Prostate gland (tissue), 2 donors: ENCODE measurements at regions not wholly inside any gene's neighbourhood (a gene's known extent, or its start where the extent isn't known, plus 50 kb on each side); places are given as distances from the start of the nearest gene placed in this dataset.

Experiments
- DNase-seq: peaks from one replicate; pipeline ENCODE4 v3.0.0-alpha.2; 2019; ENCODE audit warnings: low spot score
- H3K27ac ChIP-seq, 2 donors: fragments of 200-600 bp; sonication (generic); 2 replicates each; pipeline ENCODE4 v1.5.1; 2017 to 2019
- H3K27me3 ChIP-seq: fragments of 200-600 bp; sonication (generic); replicated peaks from 2 replicates; pipeline ENCODE4 v1.5.1; 2019; ENCODE audit not compliant: insufficient read depth
- H3K36me3 ChIP-seq, 2 donors: fragments of 200-600 bp; sonication (generic); 1 replicate in 1 of 2; 2 replicates in 1 of 2; pipeline versions ENCODE4 v1.5.1 to v1.8.1; 2017 to 2019
- H3K4me1 ChIP-seq: fragments of 200-600 bp; sonication (generic); replicated peaks from 2 replicates; pipeline ENCODE4 v1.5.1; 2019
- H3K4me3 ChIP-seq, 2 donors: fragments of 200-600 bp; sonication (generic); 2 replicates each; pipeline ENCODE4 v1.5.1; 2017 to 2019
- H3K9me3 ChIP-seq: fragments of 200-600 bp; sonication (generic); 2 replicates; pipeline ENCODE4 v1.5.1; 2017
- POLR2A ChIP-seq: fragments of 450-650 bp; IDR thresholded peaks from one replicate; pipeline ENCODE4 v1.6.1; 2016; ENCODE audit warnings: antibody characterized with exemption, mild to moderate bottlenecking
- POLR2AphosphoS5 ChIP-seq: sonication (generic); formaldehyde crosslinking; IDR thresholded peaks from one replicate; pipeline ENCODE4 v1.6.1; 2017; ENCODE audit warnings: antibody characterized with exemption
- WGBS: methylation state at CpG from one replicate; pipeline ENCODE4 v1.1.5; 2018; 5-methylcytosine and 5-hydroxymethylcytosine counted together
- intact Hi-C: fragments of 100-400 bp; cut with DNase I; formaldehyde crosslinking; loops from one replicate; pipeline ENCODE4 v1.14.2; 2022
- TF ChIP-seq, protein P1 (sequence below), 4 experiments: fragments of 200-600 bp in 2 of 4; fragments of 450-650 bp in 2 of 4; sonication (generic) in 2 of 4; IDR thresholded peaks; 1 replicate in 3 of 4; 2 replicates in 1 of 4; pipeline ENCODE4 v1.5.1; 2016 to 2019; ENCODE audit warnings: antibody characterized with exemption in 4 of 4, mild to moderate bottlenecking in 2 of 4, moderate library complexity in 2 of 4

DNA sequence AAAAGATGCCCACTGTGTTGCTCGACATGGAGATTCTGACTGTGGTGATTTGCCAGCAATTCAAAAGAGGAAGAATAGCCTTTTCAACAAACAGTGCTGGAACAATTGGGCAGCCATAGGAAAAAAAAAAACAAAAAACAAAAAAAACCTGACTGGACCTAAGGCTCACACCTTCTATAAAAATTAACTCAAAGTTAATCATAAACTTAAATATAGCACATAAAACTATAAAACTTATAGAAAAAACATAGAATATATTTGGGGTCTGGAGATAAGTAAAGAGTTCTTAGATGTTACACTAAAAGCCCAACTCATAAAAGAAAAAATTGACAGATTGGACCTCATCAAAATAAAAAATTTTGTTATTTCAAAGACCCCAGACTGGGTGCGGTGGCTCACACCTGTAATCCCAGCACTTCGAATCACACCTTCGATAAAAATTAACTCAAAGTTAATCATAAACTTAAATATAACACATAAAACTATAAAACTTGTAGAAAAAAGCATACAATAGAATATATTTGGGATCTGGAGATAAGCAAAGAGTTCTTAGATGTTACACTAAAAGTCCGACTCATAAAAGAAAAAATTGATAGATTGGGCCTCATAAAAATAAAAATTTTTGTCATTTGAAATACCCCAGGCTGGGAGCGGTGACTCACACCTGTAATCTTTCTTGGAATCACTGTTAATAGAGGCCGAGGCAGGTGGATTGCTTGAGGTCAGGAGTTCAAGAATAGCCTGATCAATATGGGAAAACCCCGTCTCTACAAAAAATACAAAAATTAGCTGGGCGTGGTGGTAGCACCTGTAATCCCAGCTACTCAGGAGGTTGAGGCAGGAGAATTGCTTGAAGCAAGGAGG is 115.6 kb upstream of the FAM83B start:
- TF ChIP-seq POLR2A (no peak), POLR2AphosphoS5 (no peak)
- TF ChIP-seq, protein P1, sequence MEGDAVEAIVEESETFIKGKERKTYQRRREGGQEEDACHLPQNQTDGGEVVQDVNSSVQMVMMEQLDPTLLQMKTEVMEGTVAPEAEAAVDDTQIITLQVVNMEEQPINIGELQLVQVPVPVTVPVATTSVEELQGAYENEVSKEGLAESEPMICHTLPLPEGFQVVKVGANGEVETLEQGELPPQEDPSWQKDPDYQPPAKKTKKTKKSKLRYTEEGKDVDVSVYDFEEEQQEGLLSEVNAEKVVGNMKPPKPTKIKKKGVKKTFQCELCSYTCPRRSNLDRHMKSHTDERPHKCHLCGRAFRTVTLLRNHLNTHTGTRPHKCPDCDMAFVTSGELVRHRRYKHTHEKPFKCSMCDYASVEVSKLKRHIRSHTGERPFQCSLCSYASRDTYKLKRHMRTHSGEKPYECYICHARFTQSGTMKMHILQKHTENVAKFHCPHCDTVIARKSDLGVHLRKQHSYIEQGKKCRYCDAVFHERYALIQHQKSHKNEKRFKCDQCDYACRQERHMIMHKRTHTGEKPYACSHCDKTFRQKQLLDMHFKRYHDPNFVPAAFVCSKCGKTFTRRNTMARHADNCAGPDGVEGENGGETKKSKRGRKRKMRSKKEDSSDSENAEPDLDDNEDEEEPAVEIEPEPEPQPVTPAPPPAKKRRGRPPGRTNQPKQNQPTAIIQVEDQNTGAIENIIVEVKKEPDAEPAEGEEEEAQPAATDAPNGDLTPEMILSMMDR (IDR thresholded peaks at IDR 0.05) = no peak
- H3K9me3 ChIP-seq = no peaks in the 10 kb centered on the region
- no peak overlapping the region for H3K4me3 ChIP-seq
- DNase-seq = no peak
- intact Hi-C loops = no loop called here
- H3K36me3 ChIP-seq = no peaks in the 10 kb centered on the region
- 68% methylated on average over 9 of the region's 9 CpGs for WGBS
- no peak overlapping the region for H3K27ac ChIP-seq
- H3K27me3 ChIP-seq = no peaks in the 10 kb centered on the region
- no peaks in the 10 kb centered on the region for H3K4me1 ChIP-seq

DNA sequence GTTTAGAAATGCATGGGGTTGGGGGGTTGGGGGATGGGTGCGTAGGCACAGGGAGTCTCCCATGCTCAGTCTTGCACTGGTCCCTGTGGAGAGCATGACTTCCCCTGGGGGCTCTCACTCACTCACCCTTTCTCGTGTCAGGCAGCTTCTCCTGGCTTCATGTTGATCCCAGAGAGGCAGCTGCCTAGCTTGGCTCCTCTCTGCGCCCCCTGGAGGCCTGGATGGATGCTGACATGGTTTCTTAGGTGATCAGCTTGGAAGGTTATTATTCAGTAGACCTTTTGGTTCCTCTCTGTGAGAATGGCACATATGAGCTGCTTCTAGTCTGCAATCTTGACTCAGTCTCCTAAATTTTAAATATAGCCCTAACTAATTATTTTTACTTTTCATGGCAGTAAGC is 109.3 kb upstream of the FAM83B start:
- Histone ChIP-seq H3K4me1 (no peaks in the 10 kb centered on the region), H3K4me3 (no peak overlapping the region), H3K36me3 (no peaks in the 10 kb centered on the region), H3K27me3 (no peaks in the 10 kb centered on the region), H3K27ac (no peak overlapping the region), H3K9me3 (no peaks in the 10 kb centered on the region)
- intact Hi-C loops = no loop called here
- DNase-seq = no peak
- WGBS = 93% methylated on average over 3 of the region's 3 CpGs
- TF ChIP-seq, protein P1 (IDR thresholded peaks at IDR 0.05) = no peak
- TF ChIP-seq POLR2A = no peak
- TF ChIP-seq POLR2AphosphoS5 = no peak

DNA sequence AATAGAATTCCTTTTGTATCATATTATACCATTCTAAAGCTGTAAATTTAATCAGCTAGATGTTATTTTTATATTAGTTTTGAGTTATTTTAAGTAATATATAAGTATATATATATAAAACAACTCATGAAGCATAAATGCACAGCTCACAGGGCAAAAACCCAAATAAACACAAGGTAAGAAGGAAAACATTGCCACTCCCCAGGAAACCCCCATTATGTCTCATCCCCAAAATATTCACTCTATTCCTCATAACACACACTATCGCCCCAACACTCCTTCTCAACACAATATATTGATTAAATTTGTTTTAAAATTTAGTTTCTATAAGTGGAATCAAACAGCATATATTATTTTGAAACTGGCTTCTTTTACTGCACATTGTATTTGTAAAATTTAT is 98.6 kb upstream of the FAM83B start:
- no peaks in the 10 kb centered on the region for H3K36me3 ChIP-seq
- WGBS = 90% methylated on average over 1 of the region's 1 CpG
- intact Hi-C loops = no loop called here
- no peaks in the 10 kb centered on the region for H3K27me3 ChIP-seq
- no peaks in the 10 kb centered on the region for H3K4me1 ChIP-seq
- no peak for DNase-seq
- no peaks in the 10 kb centered on the region for H3K9me3 ChIP-seq
- H3K4me3 ChIP-seq = no peak overlapping the region
- H3K27ac ChIP-seq = no peak overlapping the region
- no peak for TF ChIP-seq POLR2A
- TF ChIP-seq, protein P1 (IDR thresholded peaks at IDR 0.05) = no peak
- no peak for TF ChIP-seq POLR2AphosphoS5

DNA sequence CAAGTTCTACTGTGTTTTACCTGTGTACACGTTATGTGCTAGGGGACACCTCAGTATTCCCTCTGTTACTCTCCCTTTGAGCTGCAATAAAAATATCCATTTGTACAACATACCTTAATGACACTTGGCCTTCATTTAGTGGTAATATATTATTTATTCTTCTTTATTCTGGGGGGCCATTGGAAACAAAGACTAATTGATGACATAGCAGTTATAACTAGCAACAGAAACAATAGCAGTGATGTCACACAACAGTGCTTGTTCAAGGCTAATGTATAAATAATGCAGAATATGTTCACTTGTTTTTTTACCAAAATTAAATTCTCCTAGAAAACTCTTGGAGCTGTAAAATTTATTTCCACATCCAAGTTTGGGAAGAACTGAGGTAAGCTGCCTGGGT is 92.2 kb upstream of the FAM83B start:
- TF ChIP-seq POLR2A (no peak), POLR2AphosphoS5 (no peak)
- TF ChIP-seq, protein P1 (IDR thresholded peaks at IDR 0.05) = no peak
- intact Hi-C loops = no loop called here
- DNase-seq = no peak
- H3K36me3 ChIP-seq = no peaks in the 10 kb centered on the region
- no peaks in the 10 kb centered on the region for H3K9me3 ChIP-seq
- no peak overlapping the region for H3K4me3 ChIP-seq
- no peaks in the 10 kb centered on the region for H3K27me3 ChIP-seq
- 94% methylated on average over 1 of the region's 1 CpG for WGBS
- H3K27ac ChIP-seq = no peak overlapping the region
- no peaks in the 10 kb centered on the region for H3K4me1 ChIP-seq

DNA sequence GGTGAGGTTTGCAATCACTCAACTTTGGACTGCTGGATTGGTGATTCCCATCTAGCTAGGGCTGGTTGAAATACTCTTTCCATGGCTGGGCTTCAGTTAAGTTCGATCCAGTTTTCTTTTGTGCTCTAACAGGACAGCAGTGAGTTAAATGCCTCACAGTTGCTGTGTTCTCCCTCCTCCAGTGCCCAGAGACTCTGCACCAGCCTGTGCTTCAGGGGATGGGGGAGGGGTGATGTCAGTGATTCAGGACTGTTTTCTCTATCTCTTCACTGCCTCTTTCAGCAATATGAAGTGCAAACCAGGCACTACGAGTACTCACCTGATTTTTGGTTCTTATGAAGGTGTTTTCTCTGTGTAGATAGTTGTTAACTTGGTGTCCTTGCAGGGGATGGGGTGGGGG is 88.2 kb upstream of the FAM83B start:
- TF ChIP-seq, protein P1 (IDR thresholded peaks at IDR 0.05) = no peak
- TF ChIP-seq POLR2A (no peak), POLR2AphosphoS5 (no peak)
- H3K9me3 ChIP-seq = no peaks in the 10 kb centered on the region
- WGBS = 84% methylated on average over 2 of the region's 2 CpGs

More for the DNA sequence above, 88.2 kb upstream of the FAM83B start:
- Histone ChIP-seq H3K27ac (no peak overlapping the region), H3K4me1 (no peaks in the 10 kb centered on the region), H3K36me3 (no peaks in the 10 kb centered on the region), H3K4me3 (no peak overlapping the region), H3K27me3 (no peaks in the 10 kb centered on the region)
- intact Hi-C loops = no loop called here
- DNase-seq = no peak
